ENCODE measurements at regions not wholly inside any gene's neighbourhood (a gene's known extent, or its start where the extent isn't known, plus 50 kb on each side); places are given as distances from the start of the nearest gene placed in this dataset.

- Mint-ChIP-seq H3K27me3 (peaks cover 0 to 11% (median 0%) of the 10 kb centered on the region in 5 donors), H3K4me3 (peak overlapping the region; percentile 16 to 75 (median 65)), H3K36me3 (peaks cover 0 to 7% (median 4%) of the 10 kb centered on the region in 3 donors), H3K4me1 (peaks cover 21 to 36% (median 33%) of the 10 kb centered on the region in 4 donors), H3K27ac (peak overlapping the region; percentile 60 to 92 (median 86)), H3K9me3 (peaks cover 0 to 30% (median 2%) of the 10 kb centered on the region in 9 donors)
- POLR2A ChIA-PET: no interaction called here
- DNase-seq (no peak), ATAC-seq (peak in 1 of 2 donors; percentile 32)
These were observed 595.8 kb upstream of the NR2F2 start for GRCh38 chr15:95734422-95735316.

GRCh38 chr15:95737060-95737459, 593.4 kb upstream of the NR2F2 start:
- POLR2A ChIA-PET: no interaction called here
- DNase-seq: no peak
- ATAC-seq: no peak
- Mint-ChIP-seq H3K36me3 (peaks cover 0 to 7% (median 4%) of the 10 kb centered on the region in 3 donors), H3K27me3 (peaks cover 0 to 11% (median 0%) of the 10 kb centered on the region in 5 donors), H3K4me1 (peaks cover 30 to 46% (median 43%) of the 10 kb centered on the region in 4 donors), H3K4me3 (peak overlapping the region in 1 of 10 donors; percentile 10), H3K9me3 (peaks cover 0 to 30% (median 2%) of the 10 kb centered on the region in 9 donors), H3K27ac (peak overlapping the region in 1 of 10 donors; percentile 2)

GRCh38 chr15:95739131-95739530, 591.4 kb upstream of the NR2F2 start:
- DNase-seq: no peak
- peaks cover 0 to 11% (median 0%) of the 10 kb centered on the region in 5 donors for H3K27me3 Mint-ChIP-seq
- H3K27ac Mint-ChIP-seq: no peak overlapping the region
- POLR2A ChIA-PET: no interaction called here
- peaks cover 0 to 48% (median 2%) of the 10 kb centered on the region in 9 donors for H3K9me3 Mint-ChIP-seq
- no peak overlapping the region for H3K4me3 Mint-ChIP-seq
- peaks cover 33 to 42% (median 38%) of the 10 kb centered on the region in 4 donors for H3K4me1 Mint-ChIP-seq
- H3K36me3 Mint-ChIP-seq: peaks cover 0 to 12% (median 4%) of the 10 kb centered on the region in 3 donors
- ATAC-seq: no peak

- Mint-ChIP-seq H3K4me3 (peak overlapping the region in 8 of 10 donors; percentile 7 to 62 (median 35)), H3K9me3 (peaks cover 0 to 29% (median 0%) of the 10 kb centered on the region in 9 donors), H3K27ac (peak overlapping the region; percentile 1 to 80 (median 57)), H3K27me3 (peaks cover 0 to 10% (median 0%) of the 10 kb centered on the region in 5 donors), H3K36me3 (peaks cover 0 to 10% (median 0%) of the 10 kb centered on the region in 3 donors), H3K4me1 (peaks cover 16 to 19% (median 18%) of the 10 kb centered on the region in 4 donors)
- DNase-seq (no peak), ATAC-seq (no peak)
- POLR2A ChIA-PET: no interaction called here
These were observed 588.7 kb upstream of the NR2F2 start for GRCh38 chr15:95741830-95742229.

GRCh38 chr15:95742256-95742655, 588.2 kb upstream of the NR2F2 start:
- no peak for DNase-seq
- H3K9me3 Mint-ChIP-seq: peaks cover 0 to 25% (median 0%) of the 10 kb centered on the region in 9 donors
- no peak for ATAC-seq
- H3K27ac Mint-ChIP-seq: peak overlapping the region in 4 of 10 donors; percentile 0 to 80 (median 70)
- H3K4me3 Mint-ChIP-seq: peak overlapping the region in 7 of 10 donors; percentile 7 to 62 (median 46)
- peaks cover 0 to 6% (median 0%) of the 10 kb centered on the region in 5 donors for H3K27me3 Mint-ChIP-seq
- H3K4me1 Mint-ChIP-seq: peaks cover 16 to 19% (median 16%) of the 10 kb centered on the region in 4 donors
- POLR2A ChIA-PET: no interaction called here
- H3K36me3 Mint-ChIP-seq: peaks cover 0 to 10% (median 0%) of the 10 kb centered on the region in 3 donors

GRCh38 chr15:95742836-95743235, 587.7 kb upstream of the NR2F2 start:
- peaks cover 0 to 10% (median 0%) of the 10 kb centered on the region in 3 donors for H3K36me3 Mint-ChIP-seq
- peaks cover 0 to 5% (median 0%) of the 10 kb centered on the region in 5 donors for H3K27me3 Mint-ChIP-seq
- POLR2A ChIA-PET: no interaction called here
- ATAC-seq (no peak), DNase-seq (no peak)
- peak overlapping the region in 1 of 10 donors; percentile 11 for H3K27ac Mint-ChIP-seq
- H3K9me3 Mint-ChIP-seq: peaks cover 0 to 23% (median 0%) of the 10 kb centered on the region in 9 donors
- peaks cover 16 to 19% (median 16%) of the 10 kb centered on the region in 4 donors for H3K4me1 Mint-ChIP-seq
- peak overlapping the region in 1 of 10 donors; percentile 46 for H3K4me3 Mint-ChIP-seq

GRCh38 chr15:95757171-95757570, 573.3 kb upstream of the NR2F2 start:
- POLR2A ChIA-PET: no interaction called here
- Mint-ChIP-seq H3K36me3 (no peaks in the 10 kb centered on the region), H3K4me3 (no peak overlapping the region), H3K4me1 (no peaks in the 10 kb centered on the region), H3K27me3 (peaks cover 4 to 11% (median 6%) of the 10 kb centered on the region in 5 donors), H3K27ac (peak overlapping the region in 1 of 10 donors; percentile 7), H3K9me3 (peaks cover 0 to 4% (median 0%) of the 10 kb centered on the region in 9 donors)
- ATAC-seq: no peak
- DNase-seq: no peak

- no peak overlapping the region for H3K27ac Mint-ChIP-seq
- no peaks in the 10 kb centered on the region for H3K4me1 Mint-ChIP-seq
- DNase-seq (no peak), ATAC-seq (no peak)
- H3K9me3 Mint-ChIP-seq: peaks cover 0 to 3% (median 0%) of the 10 kb centered on the region in 9 donors
- peaks cover 2 to 9% (median 6%) of the 10 kb centered on the region in 5 donors for H3K27me3 Mint-ChIP-seq
- no peaks in the 10 kb centered on the region for H3K36me3 Mint-ChIP-seq
- no peak overlapping the region for H3K4me3 Mint-ChIP-seq
- POLR2A ChIA-PET: no interaction called here
These were observed 572.0 kb upstream of the NR2F2 start for GRCh38 chr15:95758451-95758850.

GRCh38 chr15:95758851-95759250, 571.6 kb upstream of the NR2F2 start:
- H3K9me3 Mint-ChIP-seq: no peaks in the 10 kb centered on the region
- POLR2A ChIA-PET: no interaction called here
- DNase-seq (no peak), ATAC-seq (no peak)
- H3K36me3 Mint-ChIP-seq: no peaks in the 10 kb centered on the region
- H3K27me3 Mint-ChIP-seq: peaks cover 0 to 8% (median 4%) of the 10 kb centered on the region in 5 donors
- no peak overlapping the region for H3K27ac Mint-ChIP-seq
- no peaks in the 10 kb centered on the region for H3K4me1 Mint-ChIP-seq
- no peak overlapping the region for H3K4me3 Mint-ChIP-seq

- no peaks in the 10 kb centered on the region for H3K36me3 Mint-ChIP-seq
- no peak overlapping the region for H3K4me3 Mint-ChIP-seq
- POLR2A ChIA-PET: no interaction called here
- H3K9me3 Mint-ChIP-seq: no peaks in the 10 kb centered on the region
- ATAC-seq (no peak), DNase-seq (no peak)
- no peak overlapping the region for H3K27ac Mint-ChIP-seq
- no peaks in the 10 kb centered on the region for H3K4me1 Mint-ChIP-seq
- peaks cover 0 to 7% (median 1%) of the 10 kb centered on the region in 5 donors for H3K27me3 Mint-ChIP-seq
These were observed 570.0 kb upstream of the NR2F2 start for GRCh38 chr15:95760508-95760907.

GRCh38 chr15:95761501-95762165, 568.9 kb upstream of the NR2F2 start:
- H3K27me3 Mint-ChIP-seq: peaks cover 0 to 3% (median 0%) of the 10 kb centered on the region in 5 donors
- ATAC-seq: no peak
- no peaks in the 10 kb centered on the region for H3K9me3 Mint-ChIP-seq
- H3K27ac Mint-ChIP-seq: no peak overlapping the region
- POLR2A ChIA-PET: no interaction called here
- no peak overlapping the region for H3K4me3 Mint-ChIP-seq
- H3K4me1 Mint-ChIP-seq: no peaks in the 10 kb centered on the region
- no peaks in the 10 kb centered on the region for H3K36me3 Mint-ChIP-seq
- DNase-seq: no peak

GRCh38 chr15:95763426-95763825, 567.1 kb upstream of the NR2F2 start:
- POLR2A ChIA-PET: no interaction called here
- Mint-ChIP-seq H3K27me3 (peaks cover 0 to 3% (median 0%) of the 10 kb centered on the region in 5 donors), H3K4me1 (no peaks in the 10 kb centered on the region), H3K36me3 (no peaks in the 10 kb centered on the region), H3K4me3 (no peak overlapping the region), H3K9me3 (no peaks in the 10 kb centered on the region), H3K27ac (peak overlapping the region in 1 of 10 donors; percentile 63)
- DNase-seq (no peak), ATAC-seq (no peak)

GRCh38 chr15:95765161-95765560, 565.3 kb upstream of the NR2F2 start:
- no peak overlapping the region for H3K27ac Mint-ChIP-seq
- H3K36me3 Mint-ChIP-seq: no peaks in the 10 kb centered on the region
- POLR2A ChIA-PET: no interaction called here
- H3K4me3 Mint-ChIP-seq: no peak overlapping the region
- DNase-seq (no peak), ATAC-seq (no peak)
- no peaks in the 10 kb centered on the region for H3K9me3 Mint-ChIP-seq
- H3K27me3 Mint-ChIP-seq: peaks cover 0 to 11% (median 3%) of the 10 kb centered on the region in 5 donors
- H3K4me1 Mint-ChIP-seq: no peaks in the 10 kb centered on the region
